ENCODE measurements at regions not wholly inside any gene's neighbourhood (a gene's known extent, or its start where the extent isn't known, plus 50 kb on each side); places are given as distances from the start of the nearest gene placed in this dataset.

GRCh38 chr14:99327458-99328250 lies 55.7 kb upstream of the BCL11B start:
- no peaks in the 10 kb centered on the region for H3K9me3 Mint-ChIP-seq
- no peak overlapping the region for H3K27ac Mint-ChIP-seq
- peak; percentile 8 for DNase-seq
- peaks cover 1% of the 10 kb centered on the region for H3K4me1 Mint-ChIP-seq (ENCODE audit: low read depth)
- no peak overlapping the region for H3K4me3 Mint-ChIP-seq
- no peaks in the 10 kb centered on the region for H3K36me3 Mint-ChIP-seq (ENCODE audit: low read depth)
- peaks cover 24% of the 10 kb centered on the region for H3K27me3 Mint-ChIP-seq

DNA sequence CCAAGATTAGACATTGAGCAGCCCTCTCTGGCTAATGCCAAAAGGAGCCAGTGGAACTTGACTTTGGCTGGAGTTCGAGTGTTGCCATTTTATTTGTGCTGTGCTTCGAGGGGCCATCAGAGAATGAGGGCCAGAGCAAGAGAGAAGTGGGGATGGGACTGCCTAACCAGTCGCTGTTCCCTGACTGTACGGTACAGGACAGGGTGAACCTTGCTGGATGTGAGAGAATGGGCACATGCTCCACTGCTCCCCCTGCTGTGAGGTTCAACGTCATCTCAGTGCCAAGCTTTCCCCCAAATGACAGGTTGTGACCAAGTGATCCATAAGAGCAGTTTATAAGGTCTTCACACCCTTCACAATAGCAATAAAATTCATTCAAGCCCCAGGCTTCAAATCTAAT lies 55.1 kb upstream of the BCL11B start:
- no peaks in the 10 kb centered on the region for H3K9me3 Mint-ChIP-seq
- DNase-seq, result no peak
- H3K36me3 Mint-ChIP-seq (ENCODE audit: low read depth), result no peaks in the 10 kb centered on the region
- H3K27ac Mint-ChIP-seq, result no peak overlapping the region
- no peak overlapping the region for H3K4me3 Mint-ChIP-seq
- peaks cover 24% of the 10 kb centered on the region for H3K27me3 Mint-ChIP-seq
- peaks cover 1% of the 10 kb centered on the region for H3K4me1 Mint-ChIP-seq (ENCODE audit: low read depth)

DNA sequence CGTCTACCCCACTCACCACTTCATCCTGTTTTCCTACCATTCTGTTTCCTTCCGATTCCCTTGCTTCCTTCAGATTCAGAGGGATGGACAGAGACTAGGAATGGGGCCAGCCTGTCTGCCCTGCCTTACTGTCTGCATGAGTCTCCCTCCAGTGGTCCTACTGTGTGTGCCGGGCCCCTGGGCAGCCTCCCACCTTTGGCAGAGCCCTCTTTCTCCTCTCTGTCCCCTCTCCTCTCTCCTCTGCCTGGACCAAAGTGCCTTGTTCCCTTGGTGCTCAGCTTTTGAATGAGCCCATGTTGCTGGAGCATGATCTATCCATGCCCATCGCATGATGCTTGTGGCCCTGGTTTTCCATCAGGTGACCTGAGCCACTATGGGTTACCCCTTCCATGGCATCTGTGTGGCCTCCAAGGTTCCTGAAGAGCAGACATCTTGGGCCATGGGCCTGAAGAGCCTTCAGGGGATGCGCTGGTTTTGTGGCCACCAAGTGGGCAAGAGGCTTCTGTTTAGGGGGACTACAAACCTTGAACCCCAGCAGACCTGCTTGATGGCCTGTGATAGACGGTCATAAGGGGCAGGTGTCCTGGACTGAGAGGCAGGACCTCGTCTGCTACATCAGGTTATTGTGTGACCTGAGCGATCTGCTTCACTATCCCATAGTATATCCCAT lies 54.2 kb upstream of the BCL11B start:
- Mint-ChIP-seq H3K4me1 (ENCODE audit: low read depth) (peaks cover 3% of the 10 kb centered on the region), H3K27ac (no peak overlapping the region), H3K4me3 (no peak overlapping the region), H3K36me3 (ENCODE audit: low read depth) (no peaks in the 10 kb centered on the region), H3K27me3 (peaks cover 24% of the 10 kb centered on the region), H3K9me3 (no peaks in the 10 kb centered on the region)
- DNase-seq, result no peak

DNA sequence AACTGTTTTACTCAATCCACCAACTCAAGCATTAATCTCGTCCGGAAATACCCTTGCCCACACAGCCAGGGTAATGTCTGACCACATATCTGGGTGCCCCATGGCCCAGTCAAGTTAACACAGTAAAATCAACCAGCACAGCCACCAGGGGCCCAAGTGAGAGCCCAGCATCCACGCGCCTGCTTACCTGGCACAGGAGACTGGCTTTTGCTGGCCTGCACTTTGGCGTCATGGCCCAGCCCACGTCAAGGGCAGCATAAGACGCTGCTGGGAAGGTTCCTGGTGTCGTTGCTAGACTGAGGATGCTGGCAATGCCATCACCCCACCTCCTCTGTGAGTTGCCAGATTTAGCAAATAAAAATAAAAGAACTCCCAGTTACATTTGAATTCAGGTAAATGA lies 53.6 kb upstream of the BCL11B start:
- Mint-ChIP-seq H3K27ac (no peak overlapping the region), H3K9me3 (no peaks in the 10 kb centered on the region), H3K4me3 (no peak overlapping the region), H3K4me1 (ENCODE audit: low read depth) (peaks cover 5% of the 10 kb centered on the region), H3K36me3 (ENCODE audit: low read depth) (no peaks in the 10 kb centered on the region), H3K27me3 (peaks cover 24% of the 10 kb centered on the region)
- DNase-seq, result no peak

DNA sequence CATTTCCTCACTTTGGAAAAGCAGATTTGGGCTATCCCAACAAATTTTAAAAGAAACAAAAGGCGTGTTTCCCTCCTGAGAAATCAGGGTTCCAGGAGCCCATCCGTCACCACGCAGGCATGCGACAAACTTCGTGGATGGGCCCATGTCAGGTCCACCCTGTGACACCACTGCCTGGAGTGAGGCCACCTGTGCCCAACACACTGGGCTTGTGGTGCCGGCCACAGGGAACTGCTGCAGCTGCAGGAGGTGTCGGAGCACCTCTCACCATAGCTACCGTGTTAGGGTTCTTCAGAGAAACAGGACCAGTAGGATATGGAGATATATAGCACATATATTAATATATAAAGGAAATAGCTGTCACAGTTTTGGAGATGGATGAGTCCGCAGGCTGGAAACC lies 53.0 kb upstream of the BCL11B start:
- no peak for DNase-seq
- peaks cover 24% of the 10 kb centered on the region for H3K27me3 Mint-ChIP-seq
- peaks cover 7% of the 10 kb centered on the region for H3K4me1 Mint-ChIP-seq (ENCODE audit: low read depth)
- H3K4me3 Mint-ChIP-seq, result no peak overlapping the region
- H3K36me3 Mint-ChIP-seq (ENCODE audit: low read depth), result no peaks in the 10 kb centered on the region
- no peaks in the 10 kb centered on the region for H3K9me3 Mint-ChIP-seq
- no peak overlapping the region for H3K27ac Mint-ChIP-seq

- H3K4me1 Mint-ChIP-seq (ENCODE audit: low read depth), result peaks cover 12% of the 10 kb centered on the region
- H3K9me3 Mint-ChIP-seq, result no peaks in the 10 kb centered on the region
- no peak overlapping the region for H3K27ac Mint-ChIP-seq
Measured at GRCh38 chr14:99324291-99324690, 52.3 kb upstream of the BCL11B start.

DNA sequence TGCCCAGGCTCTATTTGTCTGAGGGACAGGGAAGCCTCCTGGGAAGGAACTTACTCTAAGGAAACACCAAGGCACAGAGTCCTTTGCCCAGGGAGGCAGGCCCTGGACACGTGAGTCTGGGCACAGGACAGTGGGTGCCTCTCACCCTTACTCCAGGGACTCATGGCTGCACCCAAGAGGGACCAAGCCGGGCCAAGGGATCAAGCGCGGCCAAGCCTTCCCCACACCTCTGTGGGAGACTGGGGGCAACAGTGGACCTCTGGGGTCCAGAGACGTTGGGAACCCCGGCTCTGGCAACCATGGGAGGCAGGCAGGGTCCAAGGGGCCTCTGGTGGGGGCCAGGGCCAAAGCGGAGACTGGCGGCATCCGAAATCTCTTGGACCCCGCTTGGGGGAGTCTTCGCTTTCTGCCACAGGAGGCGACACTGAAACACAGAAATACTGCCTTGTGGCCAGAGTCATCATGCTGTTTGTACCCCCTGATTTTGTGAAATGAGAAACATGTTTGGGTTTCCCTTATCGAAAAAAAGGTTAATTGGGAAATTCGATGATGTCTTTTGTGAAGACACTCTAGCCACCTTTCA lies 51.7 kb upstream of the BCL11B start:
- no peak overlapping the region for H3K4me3 Mint-ChIP-seq
- DNase-seq, result no peak
- peaks cover 11% of the 10 kb centered on the region for H3K4me1 Mint-ChIP-seq (ENCODE audit: low read depth)
- no peak overlapping the region for H3K27ac Mint-ChIP-seq
- H3K27me3 Mint-ChIP-seq, result peaks cover 17% of the 10 kb centered on the region
- no peaks in the 10 kb centered on the region for H3K9me3 Mint-ChIP-seq
- H3K36me3 Mint-ChIP-seq (ENCODE audit: low read depth), result no peaks in the 10 kb centered on the region

More at GRCh38 chr14:99324291-99324690, 52.3 kb upstream of the BCL11B start:
- H3K27me3 Mint-ChIP-seq, result peaks cover 20% of the 10 kb centered on the region
- no peak overlapping the region for H3K4me3 Mint-ChIP-seq
- H3K36me3 Mint-ChIP-seq (ENCODE audit: low read depth), result no peaks in the 10 kb centered on the region
- DNase-seq, result no peak

DNA sequence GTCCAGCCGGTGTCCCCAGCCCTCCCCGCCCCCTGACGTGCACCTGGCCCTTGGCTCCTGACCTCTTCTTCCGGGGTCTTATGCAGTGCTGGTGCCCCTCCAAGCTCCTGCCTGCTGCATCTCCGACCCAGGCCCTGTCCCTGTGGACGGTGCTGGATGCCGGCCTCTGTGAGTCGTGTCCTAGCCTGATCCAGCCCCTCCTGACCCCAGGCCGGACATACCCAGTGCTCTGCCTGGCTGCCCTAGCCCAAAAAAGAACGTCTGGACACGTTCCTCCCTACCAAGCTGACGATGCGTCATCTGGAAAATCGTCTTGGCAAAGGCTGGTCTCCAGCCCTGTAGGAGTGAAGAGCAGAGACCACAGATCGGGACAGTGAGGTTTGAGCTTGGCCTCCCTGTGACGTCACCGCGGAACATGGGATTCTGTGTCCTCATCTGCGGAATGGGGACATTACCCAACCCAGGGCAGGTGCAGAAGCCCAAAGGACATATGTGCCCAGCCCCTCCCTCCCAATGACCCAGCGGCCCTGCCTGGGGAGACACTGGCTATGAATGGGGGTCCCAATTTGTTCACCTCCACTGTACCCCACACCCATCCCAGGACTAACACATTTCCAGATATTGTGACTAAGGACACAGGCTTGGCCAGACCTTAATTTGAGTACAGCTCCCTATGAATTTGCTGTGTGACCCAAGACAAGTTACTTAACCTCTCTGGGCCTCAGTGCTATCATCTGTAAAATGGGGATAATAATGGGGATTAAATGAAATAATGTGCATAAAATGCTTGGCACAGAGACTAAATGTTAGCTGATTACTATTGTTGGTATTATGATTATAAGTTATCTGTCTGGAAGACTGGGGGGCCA lies 51.0 kb upstream of the BCL11B start:
- Mint-ChIP-seq H3K9me3 (no peaks in the 10 kb centered on the region), H3K27me3 (peaks cover 10% of the 10 kb centered on the region)

GRCh38 chr14:99321955-99322730 lies 50.1 kb upstream of the BCL11B start:
- H3K27me3 Mint-ChIP-seq, result peaks cover 2% of the 10 kb centered on the region

More for the DNA sequence above, 51.0 kb upstream of the BCL11B start:
- DNase-seq, result no peak
- H3K36me3 Mint-ChIP-seq (ENCODE audit: low read depth), result no peaks in the 10 kb centered on the region
- H3K4me1 Mint-ChIP-seq (ENCODE audit: low read depth), result peaks cover 11% of the 10 kb centered on the region
- H3K4me3 Mint-ChIP-seq, result no peak overlapping the region
- H3K27ac Mint-ChIP-seq, result no peak overlapping the region

More at GRCh38 chr14:99321955-99322730, 50.1 kb upstream of the BCL11B start:
- no peak overlapping the region for H3K4me3 Mint-ChIP-seq
- peak overlapping the region; percentile 4 for H3K27ac Mint-ChIP-seq
- H3K4me1 Mint-ChIP-seq (ENCODE audit: low read depth), result peaks cover 11% of the 10 kb centered on the region
- no peaks in the 10 kb centered on the region for H3K9me3 Mint-ChIP-seq
- no peaks in the 10 kb centered on the region for H3K36me3 Mint-ChIP-seq (ENCODE audit: low read depth)
- DNase-seq, result no peak
